SK-N-SH (cell line): ENCODE measurements at regions not wholly inside any gene's neighbourhood (a gene's known extent, or its start where the extent isn't known, plus 50 kb on each side); places are given as distances from the start of the nearest gene placed in this dataset.

Source experiments
- CTCF ChIA-PET: fragments of 300-600, 350-600 bp; formaldehyde crosslinking; extraction: SDS; loops from one replicate; lab custom pipeline; 2021; lab: Yijun Ruan, JAX
- POLR2A ChIA-PET: fragments of 350-600 bp; sonication (Branson Sonifier 250); formaldehyde crosslinking; extraction: SDS; loops from one replicate; lab custom pipeline; 2020; ENCODE audit warnings: antibody characterized with exemption, inconsistent platforms; lab: Yijun Ruan, JAX
- DNase-seq: peaks from one replicate; pipeline ENCODE4 v3.0.0; 2012
- H2AFZ ChIP-seq: fragments of 200-600 bp; sonication (generic); 2 replicates; pipeline ENCODE4 v1.8.1; 2016; ENCODE audit warnings: antibody characterized with exemption, mild to moderate bottlenecking, low read depth
- H3F3A ChIP-seq: fragments of 200-600 bp; sonication (generic); replicated peaks from 2 replicates; pipeline ENCODE3; 2016; ENCODE audit warnings: antibody characterized with exemption, mild to moderate bottlenecking; ENCODE audit not compliant: insufficient read depth
- H3K27ac ChIP-seq, 2 experiments: fragments of 200-500 bp in 1 of 2; fragments of 200-600 bp in 1 of 2; sonication (Bioruptor generic) in 1 of 2; sonication (generic), shearing (Covaris generic) in 1 of 2; 2 replicates each; pipeline versions ENCODE4 v1.5.1 to v1.6.1; 2014 to 2016; ENCODE audit warnings: low read depth in 2 of 2, inconsistent platforms in 1 of 2, low read length in 1 of 2, mild to moderate bottlenecking in 1 of 2, mixed read lengths in 1 of 2
- H3K27me3 ChIP-seq: fragments of 200-600 bp; sonication (generic), shearing (Covaris generic); 2 replicates; pipeline ENCODE4 v1.6.1; 2016; ENCODE audit warnings: mixed run types; ENCODE audit not compliant: insufficient read depth
- H3K36me3 ChIP-seq, 2 experiments: fragments of 200-500 bp in 1 of 2; fragments of 200-600 bp in 1 of 2; sonication (Bioruptor generic) in 1 of 2; sonication (generic) in 1 of 2; replicated peaks in 1 of 2; 2 replicates each; pipeline versions ENCODE3 to v1.5.1; 2014 to 2016; ENCODE audit warnings: low read length in 1 of 2, mild to moderate bottlenecking in 1 of 2; ENCODE audit not compliant: insufficient read depth in 2 of 2, control insufficient read depth in 1 of 2
- H3K4me1 ChIP-seq, 2 experiments: fragments of 200-500 bp in 1 of 2; fragments of 200-600 bp in 1 of 2; sonication (Bioruptor generic) in 1 of 2; sonication (generic), shearing (Covaris generic) in 1 of 2; 2 replicates each; pipeline versions ENCODE4 v1.5.1 to v1.6.1; 2014 to 2016; ENCODE audit warnings: low read depth in 1 of 2, low read length in 1 of 2, mixed run types in 1 of 2; ENCODE audit not compliant: insufficient read depth in 2 of 2, control insufficient read depth in 1 of 2
- H3K4me2 ChIP-seq: fragments of 200-600 bp; sonication (generic), shearing (Covaris generic); 2 replicates; pipeline ENCODE4 v1.6.1; 2017; ENCODE audit warnings: mixed run types
- H3K4me3 ChIP-seq, 2 experiments: fragments of 200-500 bp in 1 of 2; fragments of 200-600 bp in 1 of 2; sonication (Bioruptor generic) in 1 of 2; sonication (generic), shearing (Covaris generic) in 1 of 2; 2 replicates each; pipeline versions ENCODE4 v1.5.1 to v1.8.1; 2014 to 2016; ENCODE audit warnings: low read depth in 2 of 2, inconsistent platforms in 1 of 2, low read length in 1 of 2, mild to moderate bottlenecking in 1 of 2, mixed read lengths in 1 of 2, moderate library complexity in 1 of 2
- H3K79me2 ChIP-seq: fragments of 200-600 bp; sonication (generic); 2 replicates; pipeline ENCODE4 v1.8.1; 2017; ENCODE audit warnings: mild to moderate bottlenecking; ENCODE audit not compliant: insufficient read depth
- H3K9ac ChIP-seq: fragments of 200-600 bp; sonication (generic); 2 replicates; pipeline ENCODE4 v1.6.1; 2017; ENCODE audit warnings: mixed run types
- H3K9me2 ChIP-seq: fragments of 200-600 bp; sonication (generic); 2 replicates; pipeline ENCODE4 v1.6.1; 2017; ENCODE audit warnings: mixed run types
- H3K9me3 ChIP-seq: fragments of 200-600 bp; sonication (generic); 2 replicates; pipeline ENCODE4 v1.6.1; 2017; ENCODE audit warnings: mixed run types, mild to moderate bottlenecking, moderate library complexity
- H4K20me1 ChIP-seq: fragments of 200-600 bp; sonication (generic); 2 replicates; pipeline ENCODE4 v1.6.1; 2017; ENCODE audit warnings: mild to moderate bottlenecking, mixed run types; ENCODE audit not compliant: insufficient read depth
- EZH2phosphoT487 ChIP-seq: fragments of 200-600 bp; sonication (generic); IDR thresholded peaks from 2 replicates; pipeline ENCODE4 v1.6.1; 2017; ENCODE audit warnings: low read depth, mixed run types, mild to moderate bottlenecking, antibody characterized with exemption, moderate library complexity, borderline replicate concordance
- FOXJ3 ChIP-seq: sonication (generic); formaldehyde crosslinking; IDR thresholded peaks from 2 replicates; pipeline ENCODE4 v1.5.1; 2020; ENCODE audit warnings: mild to moderate bottlenecking, missing genetic modification reagents
- GABPA ChIP-seq: IDR thresholded peaks from 2 replicates; pipeline ENCODE4 v1.4.0; 2012; ENCODE audit warnings: low read depth, mild to moderate bottlenecking
- GATA2 ChIP-seq: sonication (generic); formaldehyde crosslinking; IDR thresholded peaks from 2 replicates; pipeline ENCODE4 v1.5.0; 2020; ENCODE audit warnings: mild to moderate bottlenecking, missing genetic modification reagents
- JUND ChIP-seq: IDR thresholded peaks from 2 replicates; pipeline ENCODE4 v1.4.0; 2012
- RAD21 ChIP-seq: IDR thresholded peaks from 2 replicates; pipeline ENCODE4 v1.6.1; 2012; ENCODE audit warnings: mild to moderate bottlenecking, low read length
- RCOR1 ChIP-seq: fragments of 150-350 bp; IDR thresholded peaks from 2 replicates; pipeline ENCODE4 v1.6.1; 2017; ENCODE audit warnings: antibody characterized with exemption, low read length
- SIN3A ChIP-seq: IDR thresholded peaks from 2 replicates; pipeline ENCODE4 v1.6.1; 2012; ENCODE audit warnings: low read depth, mild to moderate bottlenecking, low read length, moderate library complexity, borderline replicate concordance
- TAF1 ChIP-seq: IDR thresholded peaks from 2 replicates; pipeline ENCODE4 v1.6.1; 2012; ENCODE audit warnings: low read depth, mild to moderate bottlenecking, low read length, moderate library complexity, borderline replicate concordance
- WGBS: methylation state at CpG from one replicate; pipeline ENCODE4 v1.1.6; 2017; ENCODE audit warnings: low lambda C conversion rate; 5-methylcytosine and 5-hydroxymethylcytosine counted together
- TF ChIP-seq, protein P1 (sequence below): IDR thresholded peaks from 2 replicates; pipeline ENCODE4 v1.4.0; 2012; ENCODE audit warnings: low read depth, borderline replicate concordance
- TF ChIP-seq, protein P2 (sequence below): IDR thresholded peaks from 2 replicates; pipeline ENCODE4; 2012
- TF ChIP-seq, protein P3 (sequence below): fragments of 200-600 bp; sonication (generic); IDR thresholded peaks from 2 replicates; pipeline ENCODE4 v1.6.1; 2017; ENCODE audit warnings: antibody characterized with exemption, mild to moderate bottlenecking, moderate library complexity
- TF ChIP-seq, protein P4 (sequence below): fragments of 150-350 bp; IDR thresholded peaks from 2 replicates; pipeline ENCODE4 v1.6.1; 2017; ENCODE audit warnings: antibody characterized with exemption, low read length, low read depth, borderline replicate concordance

DNA sequence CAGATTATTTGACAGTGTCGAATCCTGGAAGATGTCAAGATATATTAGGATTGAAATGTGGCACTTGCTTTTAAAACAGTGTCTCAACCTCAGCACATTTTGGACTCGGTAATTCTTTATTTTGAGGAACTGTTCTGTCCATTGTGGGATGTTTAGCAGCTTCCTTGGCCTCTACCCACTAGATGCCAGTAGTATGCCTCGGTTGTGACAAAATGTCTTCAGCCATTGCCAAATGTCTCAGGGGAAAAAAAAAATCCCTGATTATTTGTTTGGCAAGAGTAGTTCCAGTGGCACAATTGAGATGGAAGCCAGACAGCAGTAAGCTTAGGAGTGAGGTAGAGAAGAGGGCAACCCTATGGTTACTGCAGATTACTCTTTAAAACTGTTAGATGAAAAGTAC lies 694.5 kb upstream of the RIOK2 start:
- no peak overlapping the region for H3K4me3 ChIP-seq
- no peaks in the 10 kb centered on the region for H3K79me2 ChIP-seq
- H3K4me1 ChIP-seq: no peaks in the 10 kb centered on the region
- no peaks in the 10 kb centered on the region for H3K9me2 ChIP-seq
- H3K36me3 ChIP-seq: no peaks in the 10 kb centered on the region
- H3F3A ChIP-seq: no peaks in the 10 kb centered on the region
- H3K9ac ChIP-seq: no peak overlapping the region
- 63% methylated on average over 3 of the region's 3 CpGs for WGBS
- TF ChIP-seq RAD21 (peak; percentile 16; the same call in 1 of the 2 replicates), FOXJ3 (CRISPR knock-in tag) (no peak)
- TF ChIP-seq, all 33 proteins: peak for 1
- no peaks in the 10 kb centered on the region for H3K27me3 ChIP-seq
- H3K27ac ChIP-seq: no peak overlapping the region
- no peak overlapping the region for H2AFZ ChIP-seq
- no peak overlapping the region for H3K4me2 ChIP-seq
- no peaks in the 10 kb centered on the region for H4K20me1 ChIP-seq
- ChIA-PET CTCF (no interaction called here), POLR2A (no interaction called here)
- H3K9me3 ChIP-seq: no peaks in the 10 kb centered on the region
- no peak for DNase-seq

DNA sequence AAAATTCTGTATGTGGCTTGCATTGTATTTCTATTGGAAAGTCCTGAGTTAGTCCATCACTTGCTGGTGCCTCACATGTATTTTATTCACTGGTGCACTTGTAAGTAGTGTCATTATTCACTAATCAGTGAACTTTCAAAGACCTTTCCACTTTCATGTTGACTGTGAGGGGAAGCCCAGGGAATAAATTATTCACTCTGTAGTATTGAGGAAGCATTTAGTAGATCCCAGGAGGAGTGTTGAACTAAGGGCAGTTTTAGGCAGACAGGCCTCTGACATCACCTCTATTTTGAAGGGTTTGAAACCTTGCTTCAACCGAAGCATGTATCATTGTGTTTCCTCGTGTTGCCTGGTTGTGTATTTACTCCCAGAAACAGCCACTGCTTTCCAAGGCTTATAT lies 705.4 kb upstream of the RIOK2 start:
- TF ChIP-seq GATA2 (CRISPR knock-in tag) (no peak), JUND (no peak)
- Histone ChIP-seq H3K4me2 (no peak overlapping the region), H3F3A (no peaks in the 10 kb centered on the region), H3K9me3 (peaks cover 14% of the 10 kb centered on the region; the same call in 1 of the 2 replicates), H3K9me2 (no peaks in the 10 kb centered on the region), H4K20me1 (no peaks in the 10 kb centered on the region), H3K79me2 (no peaks in the 10 kb centered on the region), H3K4me3 (no peak overlapping the region), H3K27me3 (no peaks in the 10 kb centered on the region), H3K36me3 (no peaks in the 10 kb centered on the region), H3K27ac (no peak overlapping the region), H3K4me1 (no peaks in the 10 kb centered on the region), H2AFZ (no peak overlapping the region), H3K9ac (no peak overlapping the region)
- ChIA-PET POLR2A (no interaction called here), CTCF (no interaction called here)
- WGBS: 89% methylated on average over 2 of the region's 2 CpGs
- DNase-seq: no peak

DNA sequence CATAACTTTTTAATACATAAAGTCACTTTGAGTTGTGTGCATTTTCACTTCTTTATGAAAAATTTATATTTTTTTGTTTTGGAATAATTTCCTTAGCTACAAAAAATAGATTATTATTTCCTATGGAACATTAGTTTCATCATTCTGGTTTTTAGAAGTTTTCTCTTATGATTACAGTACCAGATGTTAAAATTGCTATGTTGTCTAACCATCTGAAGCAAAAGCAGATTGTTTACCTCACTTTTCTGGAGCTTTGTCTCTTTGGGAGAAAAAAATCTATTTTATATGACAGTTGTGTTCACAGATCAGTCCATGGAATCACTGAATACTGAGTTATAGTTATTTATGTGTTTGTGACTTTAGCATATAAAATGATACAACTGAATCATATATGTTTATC lies 708.9 kb upstream of the RIOK2 start:
- Histone ChIP-seq H3K9ac (no peak overlapping the region), H3K9me3 (peaks cover 13% of the 10 kb centered on the region; the same call in 1 of the 2 replicates), H4K20me1 (no peaks in the 10 kb centered on the region), H3K27ac (no peak overlapping the region), H2AFZ (no peak overlapping the region), H3K27me3 (no peaks in the 10 kb centered on the region), H3K4me2 (no peak overlapping the region), H3K4me1 (no peaks in the 10 kb centered on the region), H3K36me3 (no peaks in the 10 kb centered on the region), H3F3A (no peaks in the 10 kb centered on the region), H3K4me3 (no peak overlapping the region), H3K9me2 (no peaks in the 10 kb centered on the region), H3K79me2 (no peaks in the 10 kb centered on the region)
- ChIA-PET POLR2A (no interaction called here), CTCF (no interaction called here)
- no peak for DNase-seq
- no peak for TF ChIP-seq TAF1
- TF ChIP-seq SIN3A: no peak
- TF ChIP-seq GATA2 (CRISPR knock-in tag): no peak

DNA sequence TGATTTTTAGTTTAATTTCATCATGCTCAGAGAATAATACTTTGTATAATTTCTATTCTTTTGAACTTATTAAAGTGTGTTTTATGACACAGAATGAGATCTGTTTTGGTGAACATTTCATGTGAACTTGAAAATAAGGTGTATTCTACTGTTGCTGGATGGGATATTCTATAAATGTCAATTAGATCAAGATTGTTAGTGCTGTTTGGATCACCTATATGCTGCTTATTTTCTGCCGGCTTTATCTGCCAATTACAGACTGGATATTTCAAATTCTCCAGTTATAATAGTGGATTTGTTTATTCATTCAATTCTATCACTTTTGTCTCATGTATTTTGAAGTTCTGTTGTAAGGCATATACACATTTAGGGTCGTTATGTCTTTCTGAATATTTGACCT lies 720.7 kb upstream of the RIOK2 start:
- TF ChIP-seq, protein P1, sequence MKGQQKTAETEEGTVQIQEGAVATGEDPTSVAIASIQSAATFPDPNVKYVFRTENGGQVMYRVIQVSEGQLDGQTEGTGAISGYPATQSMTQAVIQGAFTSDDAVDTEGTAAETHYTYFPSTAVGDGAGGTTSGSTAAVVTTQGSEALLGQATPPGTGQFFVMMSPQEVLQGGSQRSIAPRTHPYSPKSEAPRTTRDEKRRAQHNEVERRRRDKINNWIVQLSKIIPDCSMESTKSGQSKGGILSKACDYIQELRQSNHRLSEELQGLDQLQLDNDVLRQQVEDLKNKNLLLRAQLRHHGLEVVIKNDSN: no peak
- TF ChIP-seq, protein P2, sequence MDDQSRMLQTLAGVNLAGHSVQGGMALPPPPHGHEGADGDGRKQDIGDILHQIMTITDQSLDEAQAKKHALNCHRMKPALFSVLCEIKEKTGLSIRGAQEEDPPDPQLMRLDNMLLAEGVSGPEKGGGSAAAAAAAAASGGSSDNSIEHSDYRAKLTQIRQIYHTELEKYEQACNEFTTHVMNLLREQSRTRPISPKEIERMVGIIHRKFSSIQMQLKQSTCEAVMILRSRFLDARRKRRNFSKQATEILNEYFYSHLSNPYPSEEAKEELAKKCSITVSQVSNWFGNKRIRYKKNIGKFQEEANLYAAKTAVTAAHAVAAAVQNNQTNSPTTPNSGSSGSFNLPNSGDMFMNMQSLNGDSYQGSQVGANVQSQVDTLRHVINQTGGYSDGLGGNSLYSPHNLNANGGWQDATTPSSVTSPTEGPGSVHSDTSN: no peak
- TF ChIP-seq, protein P3, sequence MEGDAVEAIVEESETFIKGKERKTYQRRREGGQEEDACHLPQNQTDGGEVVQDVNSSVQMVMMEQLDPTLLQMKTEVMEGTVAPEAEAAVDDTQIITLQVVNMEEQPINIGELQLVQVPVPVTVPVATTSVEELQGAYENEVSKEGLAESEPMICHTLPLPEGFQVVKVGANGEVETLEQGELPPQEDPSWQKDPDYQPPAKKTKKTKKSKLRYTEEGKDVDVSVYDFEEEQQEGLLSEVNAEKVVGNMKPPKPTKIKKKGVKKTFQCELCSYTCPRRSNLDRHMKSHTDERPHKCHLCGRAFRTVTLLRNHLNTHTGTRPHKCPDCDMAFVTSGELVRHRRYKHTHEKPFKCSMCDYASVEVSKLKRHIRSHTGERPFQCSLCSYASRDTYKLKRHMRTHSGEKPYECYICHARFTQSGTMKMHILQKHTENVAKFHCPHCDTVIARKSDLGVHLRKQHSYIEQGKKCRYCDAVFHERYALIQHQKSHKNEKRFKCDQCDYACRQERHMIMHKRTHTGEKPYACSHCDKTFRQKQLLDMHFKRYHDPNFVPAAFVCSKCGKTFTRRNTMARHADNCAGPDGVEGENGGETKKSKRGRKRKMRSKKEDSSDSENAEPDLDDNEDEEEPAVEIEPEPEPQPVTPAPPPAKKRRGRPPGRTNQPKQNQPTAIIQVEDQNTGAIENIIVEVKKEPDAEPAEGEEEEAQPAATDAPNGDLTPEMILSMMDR: no peak
- TF ChIP-seq GABPA: no peak
- TF ChIP-seq, protein P4, sequence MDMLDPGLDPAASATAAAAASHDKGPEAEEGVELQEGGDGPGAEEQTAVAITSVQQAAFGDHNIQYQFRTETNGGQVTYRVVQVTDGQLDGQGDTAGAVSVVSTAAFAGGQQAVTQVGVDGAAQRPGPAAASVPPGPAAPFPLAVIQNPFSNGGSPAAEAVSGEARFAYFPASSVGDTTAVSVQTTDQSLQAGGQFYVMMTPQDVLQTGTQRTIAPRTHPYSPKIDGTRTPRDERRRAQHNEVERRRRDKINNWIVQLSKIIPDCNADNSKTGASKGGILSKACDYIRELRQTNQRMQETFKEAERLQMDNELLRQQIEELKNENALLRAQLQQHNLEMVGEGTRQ: no peak
- TF ChIP-seq EZH2phosphoT487: no peak
- TF ChIP-seq RCOR1: no peak
- no peak overlapping the region for H3K9ac ChIP-seq
- no peak for DNase-seq
- no peak overlapping the region for H3K27ac ChIP-seq
- ChIA-PET POLR2A (no interaction called here), CTCF (interaction anchor here (0.6 kb wide), 1 partner anchor 557 kb away, joined by 3 read pairs; no protein-coding TSS in a partner anchor)
- H3K4me1 ChIP-seq: no peaks in the 10 kb centered on the region
- no peak overlapping the region for H2AFZ ChIP-seq
- H3K4me2 ChIP-seq: no peak overlapping the region
- peaks cover 14% of the 10 kb centered on the region; the same call in 1 of the 2 replicates for H3K9me3 ChIP-seq
- 38% methylated on average over 2 of the region's 2 CpGs for WGBS
- no peak overlapping the region for H3K4me3 ChIP-seq
- H3K9me2 ChIP-seq: no peaks in the 10 kb centered on the region
- no peaks in the 10 kb centered on the region for H3K36me3 ChIP-seq
- H3K79me2 ChIP-seq: no peaks in the 10 kb centered on the region
- no peaks in the 10 kb centered on the region for H3F3A ChIP-seq
- no peaks in the 10 kb centered on the region for H4K20me1 ChIP-seq
- H3K27me3 ChIP-seq: no peaks in the 10 kb centered on the region
